ENCODE measurements at regions not wholly inside any gene's neighbourhood (a gene's known extent, or its start where the extent isn't known, plus 50 kb on each side); places are given as distances from the start of the nearest gene placed in this dataset.

GRCh38 chr1:232259333-232259732 lies 370.6 kb downstream of the SIPA1L2 start:
- TF ChIP-seq CTCF (IDR thresholded peaks at IDR 0.05; ENCODE audit: control extremely low read depth in 1 of 3, insufficient read depth in 1 of 3, low read depth in 1 of 3, low read length in 3 of 3) (no peak), EZH2 (IDR thresholded peaks at IDR 0.05; ENCODE audit: low read depth, low read length, severe bottlenecking) (no peak), KDM1A (IDR thresholded peaks at IDR 0.05; ENCODE audit: borderline replicate concordance, low read length) (no peak), POLR2AphosphoS5 (IDR thresholded peaks at IDR 0.05; ENCODE audit: low read depth, low read length) (no peak), POLR2A (IDR thresholded peaks at IDR 0.05; ENCODE audit: control extremely low read depth in 1 of 2, low read depth in 2 of 2, low read length in 2 of 2) (no peak), CEBPB (IDR thresholded peaks at IDR 0.05; ENCODE audit: low read depth, low read length) (no peak), TAF7 (optimal IDR thresholded peaks at IDR 0.05; ENCODE audit: borderline replicate concordance, low read depth, low read length) (no peak), EP300 (IDR thresholded peaks at IDR 0.05; ENCODE audit: borderline replicate concordance in 1 of 2, low read depth in 2 of 2, low read length in 2 of 2) (no peak)

Data from H1 (cell line).